Endothelial cell of umbilical vein (primary cell): ENCODE measurements at regions not wholly inside any gene's neighbourhood (a gene's known extent, or its start where the extent isn't known, plus 50 kb on each side); places are given as distances from the start of the nearest gene placed in this dataset.

Source experiments
- CTCF ChIP-seq, 2 donors: IDR thresholded peaks; 1 replicate in 1 of 2; 2 replicates in 1 of 2; pipeline ENCODE4 v1.5.1; 2011; ENCODE audit warnings: low read length in 2 of 2, mild to moderate bottlenecking in 2 of 2, moderate library complexity in 2 of 2, control low read depth in 1 of 2, inconsistent platforms in 1 of 2, low read depth in 1 of 2; ENCODE audit not compliant: insufficient read depth in 1 of 2; ENCODE audit errors: extremely low read depth in 1 of 2
- EZH2 ChIP-seq: IDR thresholded peaks from 2 replicates; pipeline ENCODE4 v1.6.1; 2012; ENCODE audit warnings: borderline replicate concordance, low read depth, mild to moderate bottlenecking, moderate library complexity, low read length, inconsistent platforms; ENCODE audit not compliant: severe bottlenecking
- FOS ChIP-seq: IDR thresholded peaks from 2 replicates; pipeline ENCODE4 v1.6.1; 2011; ENCODE audit warnings: mild to moderate bottlenecking, low read length, moderate library complexity, borderline replicate concordance; ENCODE audit not compliant: insufficient read depth
- POLR2A ChIP-seq: IDR thresholded peaks from 2 replicates; pipeline ENCODE4 v1.6.1; 2012; ENCODE audit warnings: low read depth, mild to moderate bottlenecking, control low read depth, low read length

GRCh38 chr4:116598980-116599789 is 486.2 kb downstream of the TRAM1L1 start:
- TF ChIP-seq CTCF (IDR thresholded peaks at IDR 0.05; ENCODE audit: extremely low read depth in 1 of 2, insufficient read depth in 1 of 2, low read depth in 1 of 2, low read length in 2 of 2): no peak
- TF ChIP-seq EZH2: no peak
- no peak for TF ChIP-seq POLR2A
- no peak for TF ChIP-seq FOS
